NCI-H69 (cell line): ENCODE measurements at regions not wholly inside any gene's neighbourhood (a gene's known extent, or its start where the extent isn't known, plus 50 kb on each side); places are given as distances from the start of the nearest gene placed in this dataset.
"Not testable (repeated sequence)": the region's sequence is repeated elsewhere in the genome, so short reads cannot be mapped to it uniquely, and the experiment has no call there.

ENCODE experiments used
- DNase-seq: peaks from one replicate; lab custom pipeline; 2025; lab: John Stamatoyannopoulos, UW

GRCh38 chr20:1845163-1845523, 50.1 kb upstream of the SIRPA start:
- no peak for DNase-seq

GRCh38 chr20:1844325-1845162, 50.7 kb upstream of the SIRPA start:
- peak; percentile 68 for DNase-seq

GRCh38 chr20:1842281-1842680, 52.9 kb upstream of the SIRPA start:
- DNase-seq: no peak

GRCh38 chr20:1841554-1842140, 53.6 kb upstream of the SIRPA start:
- DNase-seq: peak; percentile 50

GRCh38 chr20:1840817-1841553, 54.2 kb upstream of the SIRPA start:
- peak; percentile 9 for DNase-seq

GRCh38 chr20:1839376-1840317, 55.6 kb upstream of the SIRPA start:
- DNase-seq: not testable (repeated sequence)

GRCh38 chr20:1838556-1839279, 56.5 kb upstream of the SIRPA start:
- DNase-seq: peak; percentile 86

GRCh38 chr20:1835186-1836035, 59.8 kb upstream of the SIRPA start:
- peak; percentile 70 for DNase-seq

GRCh38 chr20:1833728-1834726, 61.2 kb upstream of the SIRPA start:
- peak; percentile 96 for DNase-seq

GRCh38 chr20:1833216-1833615, 62.0 kb upstream of the SIRPA start:
- no peak for DNase-seq

GRCh38 chr20:1832634-1833033, 62.6 kb upstream of the SIRPA start:
- peak; percentile 22 for DNase-seq

GRCh38 chr20:1831606-1832005, 63.6 kb upstream of the SIRPA start:
- DNase-seq: no peak

- no peak for DNase-seq
Observed at GRCh38 chr20:1831096-1831495, 64.1 kb upstream of the SIRPA start.

- DNase-seq: peak; percentile 44
Observed at GRCh38 chr20:1830240-1830639, 65.0 kb upstream of the SIRPA start.

GRCh38 chr20:1829531-1829930, 65.7 kb upstream of the SIRPA start:
- DNase-seq: no peak

- no peak for DNase-seq
Observed at GRCh38 chr20:1828786-1829131, 66.4 kb upstream of the SIRPA start.

- peak; percentile 36 for DNase-seq
Observed at GRCh38 chr20:1827974-1828785, 67.0 kb upstream of the SIRPA start.

- no peak for DNase-seq
Observed at GRCh38 chr20:1827510-1827973, 67.7 kb upstream of the SIRPA start.
